Cerebellar cortex (tissue), 1 donor: ENCODE measurements at regions not wholly inside any gene's neighbourhood (a gene's known extent, or its start where the extent isn't known, plus 50 kb on each side); places are given as distances from the start of the nearest gene placed in this dataset.

Experiments used
- DNase-seq: peaks from one replicate; pipeline ENCODE4 v3.0.0-alpha.2; 2015; ENCODE audit warnings: low spot score

DNA sequence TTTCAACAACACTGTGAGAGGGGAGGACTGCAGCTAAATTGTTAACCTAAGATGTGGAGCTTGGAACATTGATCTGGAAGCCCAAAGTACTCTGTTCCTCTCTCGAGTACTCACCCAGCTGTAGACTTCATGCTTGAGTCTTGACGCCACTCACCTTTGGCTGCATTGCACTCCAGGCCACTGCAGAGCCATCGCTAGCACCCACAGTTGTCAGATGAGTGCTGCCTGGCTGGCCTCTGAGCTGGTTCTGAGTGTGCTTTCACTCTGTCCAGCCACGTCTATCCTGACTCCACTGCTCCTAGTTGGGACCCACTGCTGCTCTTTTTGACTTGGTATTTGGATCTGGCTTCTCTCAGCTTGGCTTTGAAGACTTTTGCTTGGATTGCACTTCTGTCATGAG is 552.1 kb downstream of the DCDC2C start:
- DNase-seq: no peak

DNA sequence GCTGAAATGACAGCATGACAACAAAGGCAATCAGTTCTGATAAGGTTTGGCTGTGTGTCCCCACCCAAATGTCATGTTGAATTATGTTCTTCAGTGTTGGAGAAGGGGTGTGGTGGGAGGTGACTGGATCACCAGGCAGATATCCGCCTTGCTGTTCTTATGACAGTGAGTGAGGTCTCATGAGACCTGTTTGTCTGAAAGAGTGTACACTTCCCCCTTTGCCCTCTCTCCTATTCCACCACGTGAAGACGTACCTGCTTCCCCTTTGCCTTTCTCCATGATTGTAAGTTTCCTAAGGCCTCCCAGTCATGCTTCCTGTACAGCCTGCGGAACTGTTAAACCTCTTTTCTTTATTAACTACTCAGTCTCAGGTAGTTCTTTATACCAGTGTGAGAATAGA is 553.0 kb downstream of the DCDC2C start:
- no peak for DNase-seq

DNA sequence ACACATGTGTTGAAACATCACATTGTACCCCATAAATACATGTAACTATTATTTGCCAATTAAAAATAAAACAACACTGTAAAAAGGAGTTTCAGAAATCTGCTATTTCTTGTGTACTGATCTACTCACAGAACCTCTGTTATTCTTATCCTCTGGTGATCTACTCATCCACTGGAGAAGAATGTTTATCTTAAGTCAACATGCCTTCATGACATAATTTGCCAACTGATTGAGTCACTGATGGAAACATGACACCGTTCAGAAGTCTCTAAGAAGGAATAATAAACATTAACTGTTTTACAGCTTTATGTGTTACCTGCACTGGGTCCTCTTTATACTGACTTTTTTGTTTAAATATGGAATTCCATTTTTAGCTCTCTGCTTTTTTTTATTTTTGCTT is 555.2 kb downstream of the DCDC2C start:
- DNase-seq: no peak

DNA sequence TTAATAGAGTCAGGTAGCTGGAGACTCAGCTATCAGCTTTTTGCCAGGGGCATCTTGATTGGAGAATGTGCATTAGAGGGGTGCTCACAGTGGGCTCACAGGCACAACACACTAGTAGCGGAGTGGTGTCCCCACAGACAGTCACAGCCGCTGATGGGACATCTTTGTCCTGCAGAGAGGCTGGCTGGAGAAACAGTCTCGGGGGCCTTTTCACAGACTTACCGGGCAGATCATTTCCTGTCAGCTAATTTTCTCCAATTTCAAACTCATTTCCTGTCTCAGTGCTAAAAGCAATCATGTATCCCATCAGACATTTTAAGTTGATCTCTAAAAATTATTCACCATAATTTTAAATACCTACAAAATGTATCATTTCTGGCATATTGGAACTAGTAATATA is 562.6 kb downstream of the DCDC2C start:
- DNase-seq: no peak

DNA sequence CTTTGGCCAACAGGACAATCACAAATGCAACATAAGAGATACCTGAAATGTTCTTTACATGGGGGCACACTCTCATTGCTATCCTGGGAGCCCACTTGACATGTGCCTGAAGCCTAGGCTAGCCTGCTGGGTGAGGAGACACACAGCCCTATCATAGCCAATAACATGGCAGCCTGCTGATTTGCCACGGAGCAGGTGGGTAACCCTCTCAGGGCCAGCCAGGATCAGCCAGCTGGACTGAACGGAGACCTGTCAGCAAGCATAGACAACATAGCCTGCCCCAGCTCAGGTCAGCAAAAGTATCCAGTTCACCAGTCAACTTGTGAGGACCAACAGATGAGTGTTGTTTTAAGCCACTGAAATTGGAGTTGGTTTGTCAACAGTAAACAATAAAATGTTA is 566.5 kb downstream of the DCDC2C start:
- no peak for DNase-seq

DNA sequence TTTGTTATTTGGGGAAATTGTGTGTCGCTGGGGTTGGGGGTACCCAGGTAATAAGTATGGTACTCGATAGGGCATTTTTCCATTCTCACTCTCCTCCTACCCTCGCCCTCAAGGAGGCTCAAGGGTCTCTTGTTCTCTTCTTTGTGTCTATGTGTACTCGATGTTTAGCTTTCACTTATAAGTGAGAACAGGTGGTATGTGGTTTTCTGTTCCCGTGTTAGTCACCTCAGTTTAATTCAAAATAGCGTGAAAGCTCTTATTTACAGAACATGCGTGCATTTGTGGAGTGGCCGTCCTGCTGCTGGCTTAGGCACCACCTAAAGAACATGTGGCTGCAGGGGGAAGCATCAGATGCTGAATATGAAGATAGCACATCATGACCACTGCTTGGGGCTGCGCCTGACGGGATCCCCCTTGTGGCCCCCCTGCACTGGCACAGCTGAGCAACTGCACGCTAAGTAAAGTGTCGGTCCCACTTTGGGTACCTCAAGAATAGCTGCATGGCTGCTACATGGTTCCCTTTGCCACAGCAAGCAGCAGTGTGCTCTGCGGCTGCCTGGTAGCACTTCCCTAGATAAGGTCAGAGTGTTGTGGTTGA is 569.0 kb downstream of the DCDC2C start:
- DNase-seq: no peak

DNA sequence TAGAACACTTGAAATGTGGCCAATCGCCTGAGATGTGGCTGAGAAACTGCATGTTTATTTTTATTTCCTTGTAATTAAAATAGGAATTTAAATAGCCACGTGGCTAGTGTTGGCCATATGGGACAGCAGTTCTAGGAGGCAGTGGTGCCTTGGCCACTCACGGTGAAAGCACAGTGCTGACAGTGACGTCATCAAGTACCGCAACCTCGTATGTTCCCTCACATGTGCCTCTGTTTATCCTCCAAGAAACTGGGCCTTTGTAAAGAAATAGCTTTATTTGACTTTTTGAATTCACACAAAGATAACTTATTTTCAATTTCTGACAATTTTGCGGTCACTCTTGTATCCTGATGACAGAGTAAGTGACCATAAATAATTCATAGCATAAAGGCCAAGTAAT is 575.0 kb downstream of the DCDC2C start:
- DNase-seq: no peak

DNA sequence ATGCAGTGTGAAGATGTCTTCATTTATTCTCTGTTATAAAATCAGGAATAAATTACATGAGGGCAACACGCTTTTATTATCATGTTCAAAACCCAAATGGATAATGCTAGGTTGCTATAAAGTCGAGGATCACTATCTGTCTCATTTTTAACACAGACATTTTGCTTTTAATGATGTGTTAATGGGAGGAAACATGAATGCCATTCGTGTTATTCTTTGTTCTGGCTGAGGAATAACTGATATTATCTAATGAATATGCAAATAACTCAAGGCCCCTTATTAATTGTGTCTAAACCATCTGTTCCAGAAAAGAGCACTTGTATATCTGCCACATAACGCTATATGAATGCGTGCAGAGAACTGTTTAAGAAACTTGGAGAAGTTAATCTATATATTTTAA is 576.1 kb downstream of the DCDC2C start:
- no peak for DNase-seq

DNA sequence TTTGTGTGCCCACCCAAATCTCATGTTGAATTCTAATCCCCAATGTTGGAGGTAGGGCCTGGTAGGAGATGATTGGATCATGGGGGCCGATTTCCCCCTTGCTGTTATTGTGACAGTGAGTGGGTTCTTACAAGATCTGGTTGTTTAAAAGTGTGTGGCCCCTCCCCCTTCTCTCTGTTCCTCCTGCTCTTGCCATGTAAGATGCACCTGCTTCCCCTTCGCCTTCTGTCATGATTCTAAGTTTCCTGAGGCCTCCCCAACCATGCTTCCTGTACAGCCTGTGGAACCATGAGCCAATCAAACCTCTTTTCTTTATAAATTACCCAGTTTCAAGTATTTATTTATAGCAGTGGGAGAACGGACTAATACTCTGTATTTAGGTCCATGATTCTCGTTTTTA is 588.1 kb downstream of the DCDC2C start:
- no peak for DNase-seq

DNA sequence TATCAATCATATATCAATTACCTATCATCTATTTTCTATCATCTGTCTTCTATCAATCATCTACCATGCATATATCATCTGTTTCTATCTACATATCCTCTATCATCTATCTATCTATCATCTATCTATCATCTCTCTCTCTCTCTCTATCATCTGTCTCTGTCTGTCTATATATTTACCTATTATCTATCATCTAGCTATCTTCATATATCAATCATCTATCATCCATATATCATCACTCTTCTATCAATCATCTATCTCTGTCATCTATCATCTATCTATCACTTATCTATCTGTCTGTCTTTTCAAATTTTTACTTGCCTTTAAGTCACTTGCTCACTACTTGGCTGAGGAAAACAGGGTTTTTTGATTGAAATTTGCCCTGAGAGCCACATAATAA is 592.3 kb downstream of the DCDC2C start:
- no peak for DNase-seq

DNA sequence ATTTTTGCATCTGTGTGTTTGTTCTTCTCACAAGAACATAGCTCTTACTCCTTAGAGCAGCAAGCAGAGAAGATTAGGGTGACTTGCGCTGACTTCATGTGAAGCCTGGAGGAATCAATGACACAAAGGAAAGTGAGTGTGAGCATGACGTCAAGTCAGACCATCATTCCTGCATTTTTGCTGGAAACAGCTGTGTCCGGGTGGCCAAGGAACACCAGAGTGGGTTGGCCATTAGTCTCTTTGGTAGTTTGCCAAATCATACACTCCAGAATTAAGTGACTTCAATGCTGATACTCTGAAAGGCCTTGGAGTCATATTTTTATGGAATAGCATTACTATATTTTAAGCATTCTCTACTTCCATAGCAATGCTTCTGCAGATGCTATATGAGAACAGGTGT is 597.2 kb downstream of the DCDC2C start:
- no peak for DNase-seq

DNA sequence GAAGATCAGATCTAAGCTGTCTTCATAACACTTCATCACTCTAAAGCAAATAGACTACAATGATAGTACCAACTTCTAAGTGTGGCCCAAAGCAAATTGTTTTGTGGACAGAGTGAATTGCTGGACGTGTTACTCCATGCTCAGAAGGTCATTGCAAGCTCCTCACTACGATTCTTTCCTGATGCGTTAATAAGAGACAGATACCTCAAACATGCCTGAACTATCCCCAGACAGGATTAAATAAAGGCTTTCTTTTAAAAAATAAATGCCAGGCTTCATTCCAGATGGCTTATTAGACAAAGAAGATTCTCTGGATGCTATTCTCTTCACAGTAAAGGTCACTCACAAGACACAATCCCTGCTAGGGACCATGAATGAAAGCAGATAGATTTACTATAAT is 621.2 kb downstream of the DCDC2C start:
- DNase-seq: no peak

DNA sequence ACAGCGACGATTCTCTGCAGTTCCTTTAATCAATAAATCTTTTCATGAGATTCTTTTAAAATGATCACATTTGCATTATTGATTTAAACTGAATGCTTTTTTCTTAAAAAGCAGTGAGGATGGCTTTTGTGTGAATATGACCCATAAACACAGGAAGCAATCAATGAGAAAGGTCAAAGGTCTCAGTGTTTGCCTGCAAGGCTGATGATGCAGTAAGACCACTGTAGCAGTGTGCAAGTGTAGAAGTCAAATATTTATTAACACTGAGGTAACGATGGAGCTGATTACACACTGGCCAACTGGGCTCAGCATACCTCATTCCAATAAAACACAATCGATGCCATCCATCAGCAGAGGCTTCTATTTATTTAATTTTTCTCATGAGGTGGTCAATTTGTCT is 633.5 kb downstream of the DCDC2C start:
- DNase-seq: no peak

DNA sequence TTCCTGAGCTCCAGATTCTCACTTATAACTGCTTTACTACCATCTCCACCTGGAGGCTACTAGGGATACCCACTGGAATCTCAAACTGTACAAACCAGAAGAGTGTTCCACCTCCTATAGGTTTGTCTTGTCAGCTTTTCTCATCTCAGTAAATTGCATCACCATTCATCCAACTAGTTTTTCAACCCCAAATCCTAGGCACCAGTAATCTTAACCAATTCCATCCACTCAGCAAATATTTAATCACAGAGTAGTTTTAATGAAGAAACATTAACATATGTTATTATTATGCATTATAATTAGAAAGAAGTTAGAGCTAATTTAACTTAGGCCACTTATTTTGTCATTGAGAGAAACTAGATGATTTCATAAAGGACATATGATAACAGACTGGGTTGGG is 635.0 kb downstream of the DCDC2C start:
- DNase-seq: no peak

DNA sequence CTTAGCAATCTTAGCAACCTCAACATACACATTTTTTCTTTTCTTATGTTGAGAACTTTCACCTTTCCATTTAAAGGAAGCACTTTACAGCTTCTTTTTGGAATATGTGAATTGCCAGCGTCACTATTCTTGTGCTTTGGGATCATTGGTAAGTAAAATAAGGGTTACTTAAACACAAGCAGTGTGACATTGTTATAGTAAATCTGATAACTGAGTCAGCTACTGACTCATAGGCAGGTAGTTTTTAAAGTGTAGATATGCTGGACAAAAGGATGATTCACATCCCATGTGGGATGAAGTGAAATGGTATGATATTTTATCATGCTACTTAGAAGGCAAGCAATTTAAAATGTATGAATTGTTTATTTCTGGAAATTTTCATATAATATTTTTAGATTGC is 637.2 kb downstream of the DCDC2C start:
- no peak for DNase-seq

DNA sequence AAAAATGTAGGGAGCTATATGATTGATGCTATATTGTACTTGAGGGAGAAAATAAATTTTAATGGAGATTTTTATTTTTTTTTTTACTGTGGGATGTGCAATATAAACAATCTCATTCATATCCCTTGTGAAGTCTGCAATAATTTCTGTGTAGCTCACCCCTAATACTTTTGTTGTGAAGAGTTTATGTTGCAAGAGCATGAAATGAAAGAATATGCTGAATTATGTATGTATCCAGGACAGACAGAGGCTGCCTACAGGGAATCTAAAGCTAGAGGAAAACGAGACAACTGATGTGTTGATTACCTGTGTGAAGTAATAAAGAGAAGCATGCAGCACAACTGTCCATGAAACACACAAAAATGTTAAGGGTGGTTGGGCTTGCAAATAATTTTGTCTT is 643.3 kb downstream of the DCDC2C start:
- no peak for DNase-seq

DNA sequence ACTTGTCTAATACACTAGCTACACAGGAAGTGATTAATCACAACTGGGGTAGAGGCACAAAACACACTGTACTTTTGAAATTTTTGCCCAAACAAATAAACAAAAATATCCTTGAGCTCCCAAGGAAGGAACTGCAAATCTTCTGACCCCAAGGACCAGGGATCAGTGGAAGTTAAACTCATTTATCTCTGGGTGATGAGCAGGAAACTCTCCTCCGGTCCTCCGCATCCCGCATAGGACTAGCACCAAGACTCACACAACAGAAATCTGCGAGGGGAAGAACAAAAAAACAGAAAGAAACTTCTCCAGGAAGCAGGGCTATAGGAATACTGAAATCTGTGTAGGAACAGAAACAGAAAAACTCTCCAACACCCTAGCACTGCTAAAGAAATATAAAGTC is 650.3 kb downstream of the DCDC2C start:
- no peak for DNase-seq

DNA sequence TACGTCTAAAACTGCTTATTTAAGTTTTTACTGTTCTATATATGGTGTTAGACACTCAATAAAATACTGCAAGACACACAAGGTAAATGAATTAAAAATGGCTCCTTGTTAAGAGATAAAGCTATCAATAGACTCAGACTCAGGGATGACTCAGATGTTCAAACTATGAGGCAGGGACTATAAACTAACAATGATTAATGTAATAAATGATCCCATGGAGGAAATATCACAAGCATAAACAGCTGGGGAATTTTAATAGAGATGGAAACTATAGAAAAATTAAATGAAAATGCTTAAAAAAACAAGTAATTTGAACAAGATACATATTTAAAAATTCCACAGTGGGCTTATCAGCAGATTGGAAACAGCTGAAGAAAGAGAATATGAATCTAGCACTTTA is 650.8 kb downstream of the DCDC2C start:
- no peak for DNase-seq

DNA sequence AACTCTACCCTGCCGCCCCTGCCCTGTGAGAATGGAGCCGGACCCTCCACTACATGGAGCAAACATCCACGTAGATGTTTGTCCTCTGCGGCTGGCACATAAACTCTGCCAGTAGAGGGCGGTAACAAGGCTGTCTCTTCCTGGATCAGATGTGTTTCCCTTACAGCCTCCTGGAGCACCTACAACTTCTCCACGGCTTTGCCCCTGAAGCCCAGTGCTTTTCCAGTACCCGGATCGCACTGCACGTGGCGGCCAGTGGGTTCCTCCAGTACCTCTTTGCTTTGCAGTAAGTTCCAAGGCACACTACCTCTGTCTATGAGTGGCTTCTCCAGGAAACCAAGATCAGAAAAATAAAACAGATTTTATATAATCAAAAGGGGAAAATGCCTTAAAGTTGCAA is 651.3 kb downstream of the DCDC2C start:
- no peak for DNase-seq

DNA sequence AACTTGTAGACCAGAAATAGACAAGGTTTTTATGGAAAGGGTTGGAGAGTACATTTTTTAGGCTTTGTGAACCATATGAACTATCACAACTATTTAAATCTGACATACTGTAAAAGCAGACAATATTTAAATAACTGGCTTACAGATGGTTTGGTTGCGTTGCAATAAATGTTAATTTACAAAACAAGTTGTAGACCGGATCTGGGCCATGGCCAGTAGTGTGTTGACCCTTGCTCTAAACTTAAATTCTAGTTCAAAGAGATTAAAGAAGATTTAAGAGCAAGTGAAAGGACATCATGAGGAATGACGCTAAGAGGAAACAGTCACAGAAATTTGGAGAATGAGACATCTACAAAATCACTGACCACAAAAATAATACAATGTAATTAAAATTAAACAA is 652.7 kb downstream of the DCDC2C start:
- DNase-seq: no peak

DNA sequence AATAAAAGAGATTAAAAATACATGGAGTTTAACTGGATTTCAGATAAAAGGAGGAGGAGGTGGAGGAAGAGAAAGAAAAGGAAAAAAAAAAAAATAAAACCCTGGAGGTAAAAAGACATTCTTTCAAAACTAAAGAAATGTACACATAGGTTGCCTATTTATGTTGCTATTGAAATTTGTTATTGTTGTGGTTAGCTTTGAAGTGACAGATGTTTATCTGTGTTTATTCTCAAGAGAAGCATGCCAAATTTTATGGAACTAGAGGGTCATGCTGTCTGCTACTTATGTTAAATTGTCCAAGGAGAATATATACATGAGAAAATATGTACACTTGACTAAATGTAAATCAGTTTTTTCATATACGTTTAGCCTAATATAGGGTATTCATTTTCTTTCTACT is 653.2 kb downstream of the DCDC2C start:
- no peak for DNase-seq

DNA sequence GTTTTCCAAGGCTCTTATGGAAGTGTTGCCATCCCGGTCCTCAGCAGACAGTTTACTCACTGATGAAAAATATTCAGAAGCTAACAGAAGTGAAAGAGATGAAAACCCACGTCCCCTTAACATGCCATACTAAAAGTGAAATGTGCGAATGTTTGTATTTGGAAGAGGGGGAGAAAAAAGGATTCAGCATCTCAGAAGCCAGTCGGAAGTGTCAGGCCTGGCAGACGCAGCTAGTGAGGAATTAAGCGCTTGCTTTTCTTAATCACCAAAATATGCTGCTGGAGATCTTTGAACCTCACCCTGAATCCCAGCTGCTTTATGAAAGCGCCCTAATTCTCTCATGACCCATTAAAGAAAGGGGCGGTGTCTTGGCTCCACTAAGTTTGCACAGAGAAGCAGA is 653.7 kb downstream of the DCDC2C start:
- DNase-seq: no peak

DNA sequence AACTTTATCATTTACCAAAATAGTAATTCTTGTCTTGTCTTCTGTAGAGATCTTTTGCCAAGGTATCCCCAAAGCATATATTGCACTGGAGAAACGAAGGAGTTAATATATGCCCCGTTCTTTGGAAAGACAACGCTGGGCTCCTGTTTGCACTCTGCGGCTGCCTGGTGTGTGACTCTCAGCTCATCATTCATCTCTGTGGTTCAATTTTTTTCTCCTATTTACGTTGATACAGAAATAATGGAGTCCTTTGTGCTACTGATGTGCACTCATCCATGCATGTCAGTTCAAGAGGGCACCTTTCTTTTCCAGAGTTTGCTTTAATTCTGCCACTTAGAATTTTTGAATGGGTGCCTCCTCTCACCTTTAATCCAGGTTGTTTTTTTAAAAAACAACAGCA is 655.5 kb downstream of the DCDC2C start:
- no peak for DNase-seq

DNA sequence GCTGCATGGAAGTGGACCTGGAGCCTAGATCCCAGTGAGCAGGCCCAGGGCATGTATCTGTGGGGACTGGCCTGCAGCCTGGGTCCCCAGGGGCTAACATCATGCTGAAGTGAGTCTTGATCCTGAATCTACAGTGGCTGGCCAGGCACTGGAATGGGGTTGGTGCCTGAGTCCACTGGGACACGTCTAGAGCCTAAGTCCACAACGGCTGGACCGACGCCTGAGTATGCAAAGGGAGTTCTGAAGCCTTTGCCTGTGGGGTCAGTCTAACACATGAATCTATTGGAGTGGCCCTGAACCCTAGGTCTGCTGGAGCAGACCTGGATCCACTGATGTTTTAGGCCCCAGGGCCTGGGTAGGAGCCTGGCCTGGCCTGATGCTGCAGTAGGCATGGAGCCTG is 665.5 kb downstream of the DCDC2C start:
- DNase-seq: no peak

DNA sequence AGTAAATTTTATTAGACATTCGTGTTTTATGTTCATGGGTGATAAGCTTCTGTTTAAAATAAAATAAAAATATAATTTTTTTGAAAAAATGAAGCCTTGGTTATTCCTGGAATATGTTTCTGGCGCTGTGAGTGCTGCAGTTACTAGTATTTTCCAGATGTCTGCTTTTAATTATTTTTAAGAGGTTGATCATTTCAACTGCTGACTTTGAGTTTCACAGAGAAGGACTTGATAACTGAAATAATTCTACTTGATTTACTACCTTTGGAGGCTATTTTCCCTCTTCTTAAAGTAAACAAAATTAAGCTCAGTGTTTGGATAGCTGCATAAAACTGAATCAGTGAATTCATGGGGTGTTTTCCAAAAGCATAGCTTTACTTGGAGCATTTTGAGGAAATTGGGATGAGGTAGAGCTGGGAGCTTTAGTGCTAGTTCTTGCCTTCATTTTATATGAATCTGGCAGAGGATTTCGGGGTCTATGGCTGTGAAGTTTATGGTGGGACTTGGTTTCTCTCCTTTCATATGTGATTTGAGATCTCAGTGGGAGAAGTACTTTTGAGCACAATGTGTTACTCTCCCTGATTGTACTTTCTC is 666.5 kb downstream of the DCDC2C start:
- DNase-seq: no peak
